ENCODE measurements at regions not wholly inside any gene's neighbourhood (a gene's known extent, or its start where the extent isn't known, plus 50 kb on each side); places are given as distances from the start of the nearest gene placed in this dataset.

GRCh38 chr14:56379956-56380355 lies 199.6 kb upstream of the TMEM260 start:
- peaks cover 8% of the 10 kb centered on the region for H3K9me3 Mint-ChIP-seq (ENCODE audit: low read depth)
- H3K4me1 Mint-ChIP-seq (ENCODE audit: low read depth): no peaks in the 10 kb centered on the region
- H3K27me3 Mint-ChIP-seq: no peaks in the 10 kb centered on the region

GRCh38 chr14:56386024-56386423 lies 193.6 kb upstream of the TMEM260 start:
- no peaks in the 10 kb centered on the region for H3K27me3 Mint-ChIP-seq
- H3K27ac Mint-ChIP-seq: no peak overlapping the region
- peaks cover 3% of the 10 kb centered on the region for H3K36me3 Mint-ChIP-seq (ENCODE audit: insufficient read depth)
- no peak for DNase-seq (ENCODE audit: low spot score, unreplicated experiment)
- H3K4me1 Mint-ChIP-seq (ENCODE audit: low read depth): no peaks in the 10 kb centered on the region
- TF ChIP-seq CTCF (IDR thresholded peaks at IDR 0.05; ENCODE audit: unreplicated experiment): no peak
- peaks cover 21% of the 10 kb centered on the region for H3K9me3 Mint-ChIP-seq (ENCODE audit: low read depth)
- H3K4me3 Mint-ChIP-seq (ENCODE audit: low read depth): no peak overlapping the region

More at GRCh38 chr14:56379956-56380355, 199.6 kb upstream of the TMEM260 start:
- TF ChIP-seq CTCF (IDR thresholded peaks at IDR 0.05; ENCODE audit: unreplicated experiment): no peak
- H3K4me3 Mint-ChIP-seq (ENCODE audit: low read depth): no peak overlapping the region
- no peak overlapping the region for H3K27ac Mint-ChIP-seq
- peaks cover 3% of the 10 kb centered on the region for H3K36me3 Mint-ChIP-seq (ENCODE audit: insufficient read depth)
- DNase-seq (ENCODE audit: low spot score, unreplicated experiment): no peak

- no peaks in the 10 kb centered on the region for H3K4me1 Mint-ChIP-seq (ENCODE audit: low read depth)
- no peak overlapping the region for H3K27ac Mint-ChIP-seq
- no peak overlapping the region for H3K4me3 Mint-ChIP-seq (ENCODE audit: low read depth)
Measured at GRCh38 chr14:56390859-56391258, 188.7 kb upstream of the TMEM260 start.

GRCh38 chr14:56394826-56395530 lies 184.6 kb upstream of the TMEM260 start:
- no peak overlapping the region for H3K4me3 Mint-ChIP-seq (ENCODE audit: low read depth)
- no peak overlapping the region for H3K27ac Mint-ChIP-seq
- H3K9me3 Mint-ChIP-seq (ENCODE audit: low read depth): no peaks in the 10 kb centered on the region
- no peaks in the 10 kb centered on the region for H3K4me1 Mint-ChIP-seq (ENCODE audit: low read depth)
- H3K36me3 Mint-ChIP-seq (ENCODE audit: insufficient read depth): peaks cover 2% of the 10 kb centered on the region
- no peak for DNase-seq (ENCODE audit: low spot score, unreplicated experiment)
- no peaks in the 10 kb centered on the region for H3K27me3 Mint-ChIP-seq
- TF ChIP-seq CTCF (IDR thresholded peaks at IDR 0.05; ENCODE audit: unreplicated experiment): no peak

More at GRCh38 chr14:56390859-56391258, 188.7 kb upstream of the TMEM260 start:
- Mint-ChIP-seq H3K9me3 (ENCODE audit: low read depth) (peaks cover 9% of the 10 kb centered on the region), H3K27me3 (no peaks in the 10 kb centered on the region), H3K36me3 (ENCODE audit: insufficient read depth) (no peaks in the 10 kb centered on the region)
- DNase-seq (ENCODE audit: low spot score, unreplicated experiment): no peak
- no peak for TF ChIP-seq CTCF (IDR thresholded peaks at IDR 0.05; ENCODE audit: unreplicated experiment)

GRCh38 chr14:56400109-56400825 lies 179.3 kb upstream of the TMEM260 start:
- TF ChIP-seq CTCF (IDR thresholded peaks at IDR 0.05; ENCODE audit: unreplicated experiment): no peak
- Mint-ChIP-seq H3K4me3 (ENCODE audit: low read depth) (no peak overlapping the region), H3K27me3 (no peaks in the 10 kb centered on the region), H3K27ac (no peak overlapping the region), H3K4me1 (ENCODE audit: low read depth) (no peaks in the 10 kb centered on the region), H3K9me3 (ENCODE audit: low read depth) (no peaks in the 10 kb centered on the region), H3K36me3 (ENCODE audit: insufficient read depth) (peaks cover 2% of the 10 kb centered on the region)
- no peak for DNase-seq (ENCODE audit: low spot score, unreplicated experiment)

Measured in progenitor cell of endocrine pancreas (in vitro differentiated cells).